Erythroblast (primary cell): ENCODE measurements at regions not wholly inside any gene's neighbourhood (a gene's known extent, or its start where the extent isn't known, plus 50 kb on each side); places are given as distances from the start of the nearest gene placed in this dataset.

ENCODE experiments used
- DNase-seq, 2 experiments: peaks; one replicate each; lab custom pipeline; 2025; lab: John Stamatoyannopoulos, UW
- GATA1 ChIP-seq: IDR thresholded peaks from 2 replicates; pipeline ENCODE4 v1.6.1; 2011; ENCODE audit warnings: low read depth, mild to moderate bottlenecking, control low read depth, low read length, moderate library complexity
- POLR2A ChIP-seq: IDR thresholded peaks from 2 replicates; pipeline ENCODE4 v1.6.1; 2011; ENCODE audit warnings: mild to moderate bottlenecking, low read length

DNA sequence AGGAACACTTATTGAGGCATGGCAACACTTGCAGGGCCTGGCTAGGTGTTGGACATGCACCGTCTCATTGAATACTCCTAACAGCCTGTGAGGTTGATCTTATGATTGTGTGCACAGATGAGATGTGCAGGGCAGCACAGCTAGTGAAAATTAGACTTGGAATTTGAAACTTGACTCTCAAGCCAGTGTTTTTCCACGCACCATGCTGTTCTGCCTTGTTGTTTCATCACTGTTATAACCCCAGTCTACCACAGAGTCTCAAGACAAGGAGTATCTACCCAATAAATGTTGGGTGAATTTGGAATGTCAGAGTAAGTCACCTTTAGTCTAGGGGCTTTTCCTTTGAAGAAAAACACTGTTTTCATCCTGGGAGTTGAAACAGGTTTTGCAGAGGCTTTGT, 55.8 kb upstream of the LRIG3 start:
- DNase-seq, result no peak
- no peak for TF ChIP-seq GATA1
- TF ChIP-seq POLR2A, result no peak
